Immature natural killer cell (primary cell): ENCODE measurements at regions not wholly inside any gene's neighbourhood (a gene's known extent, or its start where the extent isn't known, plus 50 kb on each side); places are given as distances from the start of the nearest gene placed in this dataset.
"Not testable (repeated sequence)": the region's sequence is repeated elsewhere in the genome, so short reads cannot be mapped to it uniquely, and the experiment has no call there.

Source experiments
- DNase-seq, 3 donors: peaks; one replicate each; pipeline ENCODE4 v3.0.0; 2022; ENCODE audit warnings: mixed read lengths in 1 of 3
- H3K27ac Mint-ChIP-seq, 6 donors: one replicate each; pipeline ENCODE4 v1.8.0; 2020; ENCODE audit warnings: mixed read lengths in 6 of 6, mild to moderate bottlenecking in 5 of 6, inconsistent platforms in 4 of 6, moderate library complexity in 3 of 6
- H3K27me3 Mint-ChIP-seq, 3 donors: one replicate each; pipeline ENCODE4 v1.8.0; 2020 to 2021; ENCODE audit warnings: low read depth in 3 of 3, mild to moderate bottlenecking in 3 of 3, mixed read lengths in 3 of 3, moderate library complexity in 3 of 3, inconsistent platforms in 1 of 3
- H3K36me3 Mint-ChIP-seq, 3 donors: one replicate each; pipeline ENCODE4 v1.8.0; 2020; ENCODE audit warnings: mixed read lengths in 3 of 3, inconsistent platforms in 2 of 3, mild to moderate bottlenecking in 2 of 3
- H3K4me1 Mint-ChIP-seq, 2 donors: one replicate each; pipeline ENCODE4 v1.8.0; 2020; ENCODE audit warnings: inconsistent platforms in 2 of 2, mild to moderate bottlenecking in 2 of 2, mixed read lengths in 2 of 2, moderate library complexity in 1 of 2
- H3K4me3 Mint-ChIP-seq, 5 donors: one replicate each; pipeline ENCODE4 v1.8.0; 2020; ENCODE audit warnings: mild to moderate bottlenecking in 5 of 5, mixed read lengths in 5 of 5, inconsistent platforms in 3 of 5, moderate library complexity in 3 of 5
- H3K9me3 Mint-ChIP-seq, 6 donors: one replicate each; pipeline ENCODE4 v1.8.0; 2020; ENCODE audit warnings: mild to moderate bottlenecking in 6 of 6, mixed read lengths in 6 of 6, inconsistent platforms in 4 of 6, moderate library complexity in 3 of 6

GRCh38 chr16:25403852-25404251 is 146.2 kb upstream of the ZKSCAN2 start:
- no peak for DNase-seq
- no peaks in the 10 kb centered on the region for H3K4me1 Mint-ChIP-seq
- H3K4me3 Mint-ChIP-seq, result no peak overlapping the region
- H3K27ac Mint-ChIP-seq, result no peak overlapping the region
- no peaks in the 10 kb centered on the region for H3K36me3 Mint-ChIP-seq
- H3K9me3 Mint-ChIP-seq, result peaks cover 0 to 4% (median 0%) of the 10 kb centered on the region in 6 donors
- peaks cover 2 to 5% (median 4%) of the 10 kb centered on the region in 3 donors for H3K27me3 Mint-ChIP-seq

GRCh38 chr16:25395528-25395927 is 137.9 kb upstream of the ZKSCAN2 start:
- Mint-ChIP-seq H3K27ac (no peak overlapping the region), H3K27me3 (peaks cover 0 to 6% (median 1%) of the 10 kb centered on the region in 3 donors), H3K4me3 (no peak overlapping the region), H3K4me1 (no peaks in the 10 kb centered on the region), H3K36me3 (no peaks in the 10 kb centered on the region), H3K9me3 (peaks cover 0 to 11% (median 2%) of the 10 kb centered on the region in 6 donors)
- no peak for DNase-seq

DNA sequence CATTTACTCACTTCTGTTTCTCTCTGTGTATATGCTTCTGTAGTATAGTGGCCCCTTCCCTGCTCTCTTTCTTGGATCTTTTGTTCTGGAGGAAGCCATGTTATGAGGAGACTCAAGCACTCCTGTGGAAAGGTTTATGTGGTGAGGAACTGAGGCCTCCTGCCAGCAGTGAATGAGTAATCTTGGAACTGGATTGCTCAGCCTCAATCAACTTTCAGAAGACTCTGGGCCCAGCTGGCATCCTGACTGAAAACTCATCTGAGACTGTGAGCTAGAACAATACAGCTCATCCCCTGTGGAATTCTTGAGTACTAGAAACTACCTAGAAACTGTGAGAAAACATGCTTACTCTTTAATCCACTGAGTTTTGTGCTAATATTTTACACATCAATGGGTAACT is 133.1 kb upstream of the ZKSCAN2 start:
- Mint-ChIP-seq H3K36me3 (no peaks in the 10 kb centered on the region), H3K9me3 (peaks cover 0 to 8% (median under 1%) of the 10 kb centered on the region in 6 donors)

DNA sequence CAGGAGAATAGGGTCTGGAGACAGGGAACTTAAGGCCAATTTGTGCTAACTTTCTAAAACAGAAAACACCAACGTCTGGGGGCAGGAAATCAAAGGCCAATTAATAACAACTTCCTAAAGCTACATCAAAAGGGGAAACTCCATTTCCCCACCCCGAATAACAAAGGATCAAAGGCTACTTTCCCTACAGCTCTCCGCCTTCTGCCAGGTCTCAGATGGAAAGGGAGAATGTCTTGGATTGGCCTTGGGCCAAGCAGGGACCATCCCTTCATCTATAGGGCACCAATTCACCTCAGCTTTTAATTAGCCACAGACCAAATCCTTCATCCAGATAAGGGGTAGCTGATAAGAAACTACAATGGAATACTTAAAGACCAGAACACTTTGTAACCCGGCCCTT is 116.9 kb upstream of the ZKSCAN2 start:
- Mint-ChIP-seq H3K27me3 (peaks cover 0 to 8% (median 3%) of the 10 kb centered on the region in 3 donors), H3K36me3 (no peaks in the 10 kb centered on the region), H3K4me3 (no peak overlapping the region), H3K27ac (no peak overlapping the region), H3K9me3 (peaks cover 0 to 4% (median 0%) of the 10 kb centered on the region in 6 donors), H3K4me1 (no peaks in the 10 kb centered on the region)
- no peak for DNase-seq

More for the DNA sequence above, 133.1 kb upstream of the ZKSCAN2 start:
- DNase-seq, result no peak
- Mint-ChIP-seq H3K4me3 (no peak overlapping the region), H3K27ac (no peak overlapping the region), H3K4me1 (no peaks in the 10 kb centered on the region), H3K27me3 (peaks cover 0 to 7% (median 1%) of the 10 kb centered on the region in 3 donors)

- Mint-ChIP-seq H3K4me3 (no peak overlapping the region), H3K36me3 (no peaks in the 10 kb centered on the region), H3K27me3 (peaks cover 0 to 6% (median 3%) of the 10 kb centered on the region in 3 donors), H3K27ac (no peak overlapping the region), H3K4me1 (no peaks in the 10 kb centered on the region), H3K9me3 (peaks cover 0 to 4% (median 0%) of the 10 kb centered on the region in 6 donors)
- no peak for DNase-seq
Measured at GRCh38 chr16:25372716-25373115, 115.1 kb upstream of the ZKSCAN2 start.

DNA sequence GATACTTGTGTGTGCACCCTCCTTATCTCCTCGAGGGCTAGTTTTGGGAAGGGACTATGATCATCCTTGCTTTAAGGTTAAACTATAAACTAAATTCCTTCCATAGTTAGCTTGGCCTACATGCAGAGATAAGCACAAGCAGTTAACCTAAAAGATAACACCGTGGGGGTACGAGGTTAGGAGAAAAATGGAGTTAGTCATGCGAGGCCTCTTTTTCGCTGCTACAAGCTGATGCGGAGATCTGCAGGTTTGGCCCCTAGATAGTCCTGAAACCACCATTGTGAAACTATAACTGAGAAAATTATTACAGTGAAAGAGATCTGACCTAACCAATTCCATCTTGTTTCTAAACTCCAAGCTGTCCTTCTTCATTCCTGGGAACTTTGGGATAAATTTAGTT is 113.7 kb upstream of the ZKSCAN2 start:
- peaks cover 0 to 6% (median 6%) of the 10 kb centered on the region in 3 donors for H3K27me3 Mint-ChIP-seq
- no peaks in the 10 kb centered on the region for H3K4me1 Mint-ChIP-seq

DNA sequence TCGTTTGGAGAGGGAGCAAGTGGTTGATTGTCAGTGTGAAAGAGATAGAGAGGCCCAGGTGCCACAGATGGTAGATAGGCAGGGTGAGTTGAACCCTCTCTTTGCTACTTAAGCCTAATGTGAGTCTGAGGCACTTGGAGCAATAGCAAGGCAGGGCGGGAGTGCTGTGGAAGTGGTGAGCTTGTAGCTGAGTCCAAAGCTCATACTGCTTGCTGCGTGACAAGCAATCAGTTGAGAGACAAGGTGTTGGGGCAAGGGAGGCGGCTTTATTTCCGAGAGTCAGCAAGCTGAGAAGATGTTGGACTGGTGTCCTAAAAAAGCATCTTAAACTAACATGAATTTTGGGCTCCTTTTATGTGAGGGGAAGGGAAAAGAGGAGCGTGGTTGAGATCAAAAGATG is 112.9 kb upstream of the ZKSCAN2 start:
- DNase-seq, result no peak
- Mint-ChIP-seq H3K36me3 (no peaks in the 10 kb centered on the region), H3K4me3 (no peak overlapping the region), H3K27me3 (peaks cover 2 to 6% (median 6%) of the 10 kb centered on the region in 3 donors), H3K4me1 (no peaks in the 10 kb centered on the region), H3K27ac (no peak overlapping the region), H3K9me3 (peaks cover 0 to 4% (median 0%) of the 10 kb centered on the region in 6 donors)

More for the DNA sequence above, 113.7 kb upstream of the ZKSCAN2 start:
- H3K4me3 Mint-ChIP-seq, result no peak overlapping the region
- DNase-seq, result no peak
- H3K9me3 Mint-ChIP-seq, result peaks cover 0 to 4% (median 0%) of the 10 kb centered on the region in 6 donors
- H3K36me3 Mint-ChIP-seq, result no peaks in the 10 kb centered on the region
- H3K27ac Mint-ChIP-seq, result no peak overlapping the region

DNA sequence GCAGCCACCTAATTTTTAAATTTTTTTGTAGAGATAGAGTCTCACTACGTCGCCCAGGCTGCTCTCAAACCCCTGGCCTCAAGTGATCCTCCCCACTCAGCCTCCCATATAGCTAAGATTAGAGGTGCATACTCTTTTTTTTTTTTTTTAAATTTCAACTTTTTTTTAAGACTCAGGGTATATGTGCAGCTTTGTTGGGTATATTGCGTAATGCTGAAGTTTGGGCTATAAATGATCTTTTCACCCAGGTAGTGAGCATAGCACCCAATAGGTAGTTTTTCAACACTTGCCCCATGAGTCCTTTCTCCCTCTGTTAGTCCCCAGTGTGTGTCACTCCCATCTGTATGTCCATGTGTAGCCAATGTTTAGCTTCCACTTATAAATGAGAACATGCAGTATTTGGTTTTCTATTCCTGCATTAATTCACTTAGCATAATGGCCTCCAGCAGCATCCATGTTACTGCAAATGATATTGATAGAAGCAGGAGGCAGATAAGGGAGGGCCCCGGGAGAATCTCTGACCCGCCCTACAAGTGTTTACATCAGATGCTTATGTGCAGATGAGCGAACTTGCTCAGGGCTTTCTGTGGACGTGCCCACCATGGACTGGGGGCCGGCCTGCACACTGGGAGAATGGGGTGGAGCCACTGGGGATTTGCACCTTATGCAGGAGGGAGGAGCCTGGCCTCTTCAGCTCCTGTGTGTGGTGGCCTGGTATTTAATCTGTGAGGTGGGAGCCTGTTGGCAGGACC is 110.3 kb upstream of the ZKSCAN2 start:
- Mint-ChIP-seq H3K27ac (no peak overlapping the region), H3K36me3 (no peaks in the 10 kb centered on the region), H3K4me3 (no peak overlapping the region), H3K4me1 (no peaks in the 10 kb centered on the region), H3K9me3 (peaks cover 0 to 4% (median 0%) of the 10 kb centered on the region in 6 donors), H3K27me3 (peaks cover 1 to 5% (median 2%) of the 10 kb centered on the region in 3 donors)
- DNase-seq, result no peak

DNA sequence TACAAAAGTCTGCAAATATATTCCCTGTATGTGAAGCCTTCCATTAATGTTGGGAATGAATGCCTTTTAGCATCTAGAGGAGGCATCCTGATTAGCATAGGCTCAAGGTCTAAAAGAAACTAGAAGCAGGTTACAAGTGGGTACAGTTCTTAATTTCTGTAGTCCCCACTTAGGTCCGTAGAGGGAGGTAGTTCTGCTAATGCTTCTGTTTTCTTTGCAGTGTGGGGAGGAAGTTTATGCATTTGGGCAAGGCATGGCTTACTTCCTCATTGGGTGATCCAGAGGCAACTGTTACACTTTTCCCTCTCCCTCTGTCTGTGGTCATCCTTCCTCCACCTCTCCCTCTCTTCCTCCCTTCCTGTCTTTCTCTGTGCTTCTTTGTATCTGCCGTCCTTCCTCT is 108.4 kb upstream of the ZKSCAN2 start:
- H3K27ac Mint-ChIP-seq, result no peak overlapping the region
- no peak for DNase-seq
- no peaks in the 10 kb centered on the region for H3K9me3 Mint-ChIP-seq
- peaks cover 0 to 5% (median 2%) of the 10 kb centered on the region in 3 donors for H3K27me3 Mint-ChIP-seq
- H3K4me3 Mint-ChIP-seq, result no peak overlapping the region
- H3K36me3 Mint-ChIP-seq, result no peaks in the 10 kb centered on the region
- H3K4me1 Mint-ChIP-seq, result no peaks in the 10 kb centered on the region

- not testable (repeated sequence) for H3K4me1 Mint-ChIP-seq, H3K36me3 Mint-ChIP-seq, H3K27me3 Mint-ChIP-seq
Measured at GRCh38 chr16:25359516-25359915, 101.9 kb upstream of the ZKSCAN2 start.

GRCh38 chr16:25344006-25344405 is 86.4 kb upstream of the ZKSCAN2 start:
- Mint-ChIP-seq H3K9me3 (peaks cover 0 to 2% (median 0%) of the 10 kb centered on the region in 6 donors), H3K36me3 (no peaks in the 10 kb centered on the region)

More at GRCh38 chr16:25359516-25359915, 101.9 kb upstream of the ZKSCAN2 start:
- DNase-seq, H3K4me3 Mint-ChIP-seq, H3K27ac Mint-ChIP-seq, H3K9me3 Mint-ChIP-seq: not testable (repeated sequence)

GRCh38 chr16:25340973-25341372 is 83.3 kb upstream of the ZKSCAN2 start:
- peaks cover 1 to 9% (median 2%) of the 10 kb centered on the region in 3 donors for H3K27me3 Mint-ChIP-seq
- H3K9me3 Mint-ChIP-seq, result peaks cover 0 to 5% (median 0%) of the 10 kb centered on the region in 6 donors
- H3K4me3 Mint-ChIP-seq, result no peak overlapping the region
- H3K36me3 Mint-ChIP-seq, result no peaks in the 10 kb centered on the region
- no peaks in the 10 kb centered on the region for H3K4me1 Mint-ChIP-seq
- no peak overlapping the region for H3K27ac Mint-ChIP-seq
- no peak for DNase-seq

More at GRCh38 chr16:25344006-25344405, 86.4 kb upstream of the ZKSCAN2 start:
- Mint-ChIP-seq H3K4me3 (no peak overlapping the region), H3K27ac (no peak overlapping the region), H3K27me3 (peaks cover 1 to 10% (median 4%) of the 10 kb centered on the region in 3 donors), H3K4me1 (no peaks in the 10 kb centered on the region)
- DNase-seq, result no peak

- H3K27me3 Mint-ChIP-seq, result peaks cover 3 to 6% (median 5%) of the 10 kb centered on the region in 3 donors
- peaks cover 10 to 43% (median 30%) of the 10 kb centered on the region in 6 donors for H3K9me3 Mint-ChIP-seq
- peaks cover 0 to 3% (median 0%) of the 10 kb centered on the region in 3 donors for H3K36me3 Mint-ChIP-seq
- no peak for DNase-seq
- H3K4me3 Mint-ChIP-seq, result no peak overlapping the region
- no peak overlapping the region for H3K27ac Mint-ChIP-seq
- H3K4me1 Mint-ChIP-seq, result no peaks in the 10 kb centered on the region
Measured at GRCh38 chr16:25317732-25318316, 60.2 kb upstream of the ZKSCAN2 start.

- Mint-ChIP-seq H3K4me3 (no peak overlapping the region), H3K27ac (no peak overlapping the region), H3K36me3 (peaks cover 12 to 24% (median 20%) of the 10 kb centered on the region in 3 donors), H3K4me1 (no peaks in the 10 kb centered on the region), H3K9me3 (peaks cover 17 to 50% (median 37%) of the 10 kb centered on the region in 6 donors), H3K27me3 (peaks cover 2 to 8% (median 5%) of the 10 kb centered on the region in 3 donors)
- no peak for DNase-seq
Measured at GRCh38 chr16:25311950-25312349, 54.3 kb upstream of the ZKSCAN2 start.
